ENCODE measurements at regions not wholly inside any gene's neighbourhood (a gene's known extent, or its start where the extent isn't known, plus 50 kb on each side); places are given as distances from the start of the nearest gene placed in this dataset.
"Not testable (repeated sequence)": the region's sequence is repeated elsewhere in the genome, so short reads cannot be mapped to it uniquely, and the experiment has no call there.

- DNase-seq (no peak), ATAC-seq (no peak)
- intact Hi-C loops (cut with DNase I), result no loop called here
Measured at GRCh38 chr3:20404741-20405100, 218.7 kb upstream of the SGO1 start.

- DNase-seq, result no peak
- intact Hi-C loops (cut with DNase I), result no loop called here
- ATAC-seq, result no peak
Measured at GRCh38 chr3:20403986-20404740, 218.2 kb upstream of the SGO1 start.

DNA sequence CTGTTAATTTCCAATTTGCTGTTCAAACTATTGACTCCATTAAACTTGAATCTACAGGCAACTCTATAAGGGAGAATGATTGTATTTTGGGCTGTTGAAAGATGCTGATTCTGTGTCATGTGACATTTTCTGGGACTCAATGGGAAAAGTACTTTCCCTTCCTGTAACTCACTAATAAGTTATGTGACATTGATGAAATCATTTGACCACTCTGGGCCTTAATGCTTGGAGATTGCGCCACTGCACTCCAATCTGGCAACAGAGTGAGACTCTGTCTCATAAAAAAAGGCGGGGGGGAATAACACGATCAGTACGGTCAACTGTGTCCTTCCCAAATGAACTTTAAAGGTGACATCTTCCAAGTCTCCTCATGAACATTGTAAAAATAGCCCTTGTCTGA is 215.2 kb upstream of the SGO1 start:
- no peak for ATAC-seq
- DNase-seq, result no peak
- intact Hi-C loops (cut with DNase I), result no loop called here

- DNase-seq, result no peak
- intact Hi-C loops (cut with DNase I), result no loop called here
Measured at GRCh38 chr3:20400686-20401085, 214.7 kb upstream of the SGO1 start.

DNA sequence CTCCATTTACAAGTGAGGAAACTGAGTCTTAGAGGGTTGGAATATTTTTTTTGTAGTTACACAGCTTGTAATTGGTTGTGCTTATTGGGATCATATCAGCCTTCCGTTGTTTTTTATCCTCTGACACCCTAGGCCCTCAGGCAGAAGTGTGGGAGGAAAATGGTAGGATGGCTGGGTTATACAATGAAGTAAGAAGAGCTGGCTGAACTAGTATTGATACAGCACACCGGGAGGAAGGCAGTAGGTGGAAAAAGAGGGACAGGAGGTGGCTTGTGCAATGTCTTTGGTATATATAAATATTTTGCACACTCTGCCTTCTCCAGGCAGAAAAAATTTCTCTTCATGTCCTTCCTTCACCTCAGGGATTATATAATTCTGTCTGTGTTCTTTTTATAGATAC is 214.3 kb upstream of the SGO1 start:
- ATAC-seq, result no peak
- no peak for DNase-seq
- intact Hi-C loops (cut with DNase I), result no loop called here

More at GRCh38 chr3:20400686-20401085, 214.7 kb upstream of the SGO1 start:
- no peak for ATAC-seq

- DNase-seq, result no peak
- no peak for ATAC-seq
- intact Hi-C loops (cut with DNase I), result no loop called here
Measured at GRCh38 chr3:20396335-20396734, 210.3 kb upstream of the SGO1 start.

GRCh38 chr3:20395692-20396091 is 209.7 kb upstream of the SGO1 start:
- intact Hi-C loops (cut with DNase I), result no loop called here
- no peak for DNase-seq

DNA sequence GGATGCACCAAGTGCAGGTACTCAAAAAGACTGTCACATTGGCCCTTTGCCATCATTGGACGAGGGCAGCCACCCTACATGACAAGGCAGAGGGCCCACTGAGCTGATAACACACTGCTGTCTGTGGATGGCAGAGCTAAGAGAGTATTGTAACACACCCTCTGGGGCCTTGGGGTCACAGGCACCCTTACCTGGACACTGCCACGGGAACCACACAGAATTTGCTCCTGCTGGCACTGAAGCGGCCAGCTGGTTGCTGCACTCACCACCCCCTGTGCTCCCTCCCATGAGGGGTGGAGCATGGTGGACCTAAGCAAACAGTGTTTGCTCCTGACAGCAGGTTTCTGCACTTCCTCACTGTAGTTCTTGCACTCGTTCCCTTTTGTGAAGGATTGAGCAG is 208.2 kb upstream of the SGO1 start:
- intact Hi-C loops (cut with DNase I), result no loop called here
- no peak for DNase-seq
- no peak for ATAC-seq

More at GRCh38 chr3:20395692-20396091, 209.7 kb upstream of the SGO1 start:
- ATAC-seq, result no peak

DNA sequence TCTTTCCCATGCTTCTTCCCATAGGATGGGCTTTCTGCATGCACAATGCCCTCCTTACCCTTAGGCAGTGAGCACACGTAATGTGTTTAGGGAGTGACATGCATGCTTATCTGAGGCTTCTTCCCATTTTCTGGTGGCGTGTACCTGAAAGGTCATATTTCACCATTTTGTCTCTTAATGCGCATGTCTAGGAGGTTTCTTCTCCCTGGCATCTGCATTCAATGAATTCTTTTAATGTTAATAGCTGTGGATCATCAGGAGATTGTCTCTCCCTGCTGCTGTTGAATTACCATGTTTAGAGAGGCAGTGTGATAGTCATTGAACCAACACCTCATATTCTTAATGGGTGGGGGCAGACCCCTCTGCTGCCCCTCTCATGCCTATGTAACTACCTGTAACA is 205.6 kb upstream of the SGO1 start:
- DNase-seq (no peak), ATAC-seq (no peak)
- intact Hi-C loops (cut with DNase I), result no loop called here

DNA sequence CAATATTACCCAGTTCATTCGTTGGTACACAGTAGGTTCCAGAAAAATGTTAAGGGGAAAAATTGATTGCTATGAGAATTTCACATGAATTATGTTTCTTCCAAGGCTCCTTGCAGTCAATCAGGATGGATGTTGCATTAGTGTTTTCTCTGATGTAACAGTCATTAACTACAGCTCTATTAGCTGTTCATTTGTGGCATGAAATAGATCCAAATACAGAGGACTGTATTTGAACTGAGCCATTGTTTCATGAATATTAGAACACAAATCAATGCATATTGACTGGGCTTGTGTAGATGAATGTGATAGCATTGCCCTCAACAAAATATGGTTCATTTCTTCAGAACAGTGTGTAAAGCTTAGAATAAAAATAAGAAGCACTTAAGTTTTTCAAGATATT is 203.0 kb upstream of the SGO1 start:
- intact Hi-C loops (cut with DNase I), result no loop called here
- no peak for ATAC-seq
- DNase-seq, result no peak

DNA sequence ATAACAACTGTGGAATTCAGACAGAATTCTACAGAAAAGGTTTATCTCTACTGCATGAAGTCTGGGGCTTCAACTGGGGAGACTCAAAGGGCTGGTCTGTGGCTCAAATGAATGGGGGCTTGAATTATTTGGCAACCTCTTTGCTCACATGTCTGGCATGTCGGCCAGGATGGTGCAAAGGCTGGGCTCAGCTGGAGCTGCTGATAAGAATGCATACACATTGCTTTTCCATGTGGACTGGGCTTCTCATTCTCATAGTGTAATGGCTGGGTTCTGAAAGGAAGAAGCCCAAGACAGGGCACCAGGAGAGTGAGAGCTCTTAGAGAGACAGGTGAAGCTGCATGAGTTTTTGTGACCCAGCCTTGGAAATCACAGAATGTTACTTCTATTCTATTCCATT is 194.3 kb upstream of the SGO1 start:
- intact Hi-C loops (cut with DNase I), result no loop called here
- no peak for DNase-seq
- ATAC-seq, result no peak

- no peak for DNase-seq
- ATAC-seq, result no peak
- intact Hi-C loops (cut with DNase I), result no loop called here
Measured at GRCh38 chr3:20378315-20378714, 192.3 kb upstream of the SGO1 start.

DNA sequence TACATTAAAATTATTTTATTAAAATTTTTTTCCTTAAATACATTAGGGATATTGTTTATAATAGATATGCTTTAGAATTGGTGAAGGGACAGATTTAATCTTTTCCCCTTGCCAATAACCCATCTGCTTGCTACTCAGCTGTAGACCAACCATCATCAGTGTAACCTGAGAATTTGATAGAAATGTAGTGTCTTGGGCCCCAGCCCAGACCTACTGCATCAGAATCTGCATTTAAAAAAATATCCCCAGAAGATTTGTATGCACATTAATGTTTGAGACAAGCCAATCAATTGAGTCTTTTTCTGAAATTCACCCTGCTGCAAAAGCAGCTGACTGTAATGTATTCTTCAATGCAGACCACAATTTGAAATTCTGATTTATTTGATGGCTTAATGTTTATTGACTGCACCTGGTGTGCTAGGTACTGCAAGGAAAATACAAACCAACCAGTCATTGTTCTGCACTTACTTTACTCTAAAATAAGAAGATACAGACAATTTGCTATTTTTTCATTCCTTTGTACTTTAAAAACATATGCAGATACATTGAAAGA is 190.7 kb upstream of the SGO1 start:
- DNase-seq (no peak), ATAC-seq (no peak)
- intact Hi-C loops (cut with DNase I), result no loop called here

GRCh38 chr3:20375302-20375701 is 189.3 kb upstream of the SGO1 start:
- no peak for DNase-seq
- ATAC-seq, result no peak
- intact Hi-C loops (cut with DNase I), result no loop called here

GRCh38 chr3:20370273-20371063 is 184.5 kb upstream of the SGO1 start:
- intact Hi-C loops (cut with DNase I); DNase-seq; ATAC-seq: not testable (repeated sequence)

DNA sequence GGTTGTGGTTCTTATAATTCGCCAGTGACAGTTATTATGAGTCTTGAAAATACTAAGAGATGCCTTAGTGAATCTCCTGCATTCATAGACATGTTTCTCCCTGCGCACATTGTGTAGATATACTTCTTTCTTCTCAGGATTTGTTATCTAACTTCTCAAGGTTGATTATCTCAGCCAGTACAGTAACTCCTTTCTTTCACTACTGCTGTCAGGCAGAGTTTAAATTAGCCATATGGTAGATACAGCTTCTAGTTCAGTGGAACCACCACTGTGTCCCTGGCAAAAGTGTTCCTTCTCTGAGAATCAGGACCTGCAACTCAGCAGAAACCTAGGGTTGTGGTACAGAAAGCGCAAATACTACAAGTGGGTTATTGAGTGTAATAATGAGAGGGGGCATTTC is 175.0 kb upstream of the SGO1 start:
- DNase-seq, result no peak
- intact Hi-C loops (cut with DNase I), result no loop called here
- no peak for ATAC-seq

DNA sequence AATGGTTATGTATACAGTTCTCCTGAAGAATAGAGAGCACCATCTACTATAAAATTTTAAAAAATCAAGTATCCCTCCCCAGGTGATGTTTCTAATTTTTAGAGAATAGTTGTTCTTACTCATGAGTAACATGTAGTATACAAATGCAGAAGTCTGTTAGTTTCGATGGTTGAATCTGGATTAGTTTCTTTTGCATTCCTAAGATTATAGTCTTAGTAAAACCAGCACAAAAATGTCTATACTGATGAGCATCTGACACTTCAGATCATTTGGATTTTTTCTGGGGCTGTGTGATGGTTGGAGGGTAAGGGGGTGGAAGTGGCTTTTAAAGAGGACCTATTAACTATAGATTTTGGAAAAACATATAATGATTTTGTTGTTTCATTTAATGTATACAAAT is 167.3 kb upstream of the SGO1 start:
- intact Hi-C loops (cut with DNase I), result no loop called here
- ATAC-seq (no peak), DNase-seq (no peak)

- intact Hi-C loops (cut with DNase I), result no loop called here
- DNase-seq (no peak), ATAC-seq (no peak)
Measured at GRCh38 chr3:20352546-20353179, 166.7 kb upstream of the SGO1 start.

GRCh38 chr3:20350449-20350848 is 164.4 kb upstream of the SGO1 start:
- DNase-seq, result no peak
- intact Hi-C loops (cut with DNase I), result no loop called here
- ATAC-seq, result no peak

- DNase-seq (no peak), ATAC-seq (no peak)
- intact Hi-C loops (cut with DNase I), result loop anchor here in 1 of 2 donors (10.0 kb wide), 2 partner anchors 398 to 1548 kb away; no protein-coding TSS in a partner anchor
Measured at GRCh38 chr3:20346916-20347315, 160.9 kb upstream of the SGO1 start.
